Amniotic stem cell (primary cell): ENCODE measurements at regions not wholly inside any gene's neighbourhood (a gene's known extent, or its start where the extent isn't known, plus 50 kb on each side); places are given as distances from the start of the nearest gene placed in this dataset.

ENCODE experiments used
- DNase-seq: peaks from one replicate; lab custom pipeline; 2025; lab: John Stamatoyannopoulos, UW

DNA sequence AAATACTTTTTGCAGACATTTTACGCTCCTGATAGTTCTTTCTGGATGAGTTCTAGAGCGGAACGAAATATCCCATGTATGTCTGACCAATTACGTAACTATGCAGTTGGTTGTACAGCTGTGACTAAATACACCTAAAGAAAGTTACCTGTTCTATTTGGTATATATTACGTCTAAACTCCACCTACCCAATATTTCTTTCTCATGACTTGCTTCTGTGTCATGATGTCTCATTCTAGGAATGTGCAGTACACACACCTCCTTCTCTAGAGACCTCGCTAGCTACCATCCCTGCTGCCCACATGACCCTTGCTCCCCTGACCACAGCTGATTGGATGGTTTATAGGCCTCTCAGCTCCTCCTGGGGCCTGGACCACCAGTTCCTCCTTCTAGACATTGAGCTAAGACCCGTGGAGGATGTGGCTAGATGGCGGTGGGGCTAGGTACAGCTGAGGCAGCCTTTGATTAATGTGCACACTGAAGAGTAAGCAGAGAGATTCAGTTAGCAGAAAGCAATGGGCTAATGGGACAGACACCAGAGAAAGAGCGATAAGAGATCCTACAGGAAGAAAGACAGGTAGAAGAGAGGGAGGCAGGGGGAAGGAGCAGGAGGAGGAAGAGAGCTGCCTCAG lies 422.1 kb downstream of the COG6 start:
- no peak for DNase-seq

- no peak for DNase-seq
These were observed 424.3 kb downstream of the COG6 start for GRCh38 chr13:40079721-40080120.

- no peak for DNase-seq
These were observed 425.2 kb downstream of the COG6 start for GRCh38 chr13:40080676-40081075.

GRCh38 chr13:40082639-40083038 lies 427.2 kb downstream of the COG6 start:
- DNase-seq = no peak

- no peak for DNase-seq
These were observed 428.4 kb downstream of the COG6 start for GRCh38 chr13:40083841-40084240.

GRCh38 chr13:40084934-40085333 lies 429.5 kb downstream of the COG6 start:
- no peak for DNase-seq

GRCh38 chr13:40087091-40088002 lies 431.9 kb downstream of the COG6 start:
- DNase-seq = no peak

- DNase-seq = no peak
These were observed 438.6 kb downstream of the COG6 start for GRCh38 chr13:40094056-40094455.

GRCh38 chr13:40095695-40096356 lies 440.4 kb downstream of the COG6 start:
- DNase-seq = no peak

DNA sequence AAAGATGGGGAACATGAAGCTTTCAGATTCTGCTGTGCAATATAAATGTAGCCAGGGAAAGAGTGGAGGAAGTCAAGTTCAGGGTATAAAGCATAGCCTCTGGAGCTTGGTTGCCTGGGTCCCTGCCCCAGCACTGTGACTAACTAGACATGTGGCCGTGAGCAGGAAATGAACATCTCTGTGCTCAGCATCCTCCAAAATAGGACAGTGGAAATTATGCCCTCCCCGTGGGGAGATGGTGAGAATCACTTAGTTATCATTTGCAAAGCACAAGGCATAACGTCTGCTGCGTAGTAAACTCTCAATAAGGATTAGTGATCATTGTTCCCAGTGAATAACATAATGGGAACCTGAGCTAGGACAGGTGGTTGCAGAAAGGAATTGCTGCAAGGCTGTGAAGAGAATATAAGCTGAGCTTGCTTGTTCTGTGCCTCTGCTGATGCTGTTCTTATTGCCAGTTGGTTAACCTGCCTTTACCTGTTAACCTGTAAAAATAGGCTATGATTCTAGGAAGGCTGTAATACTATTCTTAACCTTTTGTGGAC lies 441.0 kb downstream of the COG6 start:
- no peak for DNase-seq

- no peak for DNase-seq
These were observed 442.8 kb downstream of the COG6 start for GRCh38 chr13:40098246-40098645.

DNA sequence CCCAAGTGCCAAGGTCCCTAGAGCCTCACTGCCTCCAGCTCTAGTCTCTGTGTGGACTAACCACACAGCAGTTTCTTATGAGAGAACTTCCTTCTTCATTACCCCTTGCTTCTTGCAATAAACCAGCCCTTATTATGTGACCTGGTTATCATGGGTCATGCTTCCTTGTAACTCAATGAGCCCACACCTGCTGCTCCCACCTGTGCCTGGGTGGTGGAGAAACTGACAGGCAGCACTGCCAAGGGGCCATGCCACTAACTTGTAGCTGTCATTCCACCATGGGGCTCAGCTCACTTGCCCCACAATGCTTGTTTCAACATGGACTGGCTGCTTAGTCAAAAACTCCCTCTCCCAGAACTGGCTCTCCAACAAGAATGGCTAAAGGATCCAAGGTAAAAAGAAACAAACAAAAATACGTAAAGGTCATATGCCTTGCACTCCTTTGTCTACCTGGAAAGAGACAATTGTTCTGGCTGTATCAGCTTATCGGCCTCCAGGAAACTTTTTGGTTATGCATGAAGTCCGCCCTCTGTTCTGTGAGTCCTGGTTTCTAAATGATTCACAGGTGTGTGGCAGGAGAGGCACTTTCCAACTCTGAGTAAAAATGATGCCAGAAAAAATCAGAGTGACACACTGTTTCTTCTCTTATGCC lies 446.4 kb downstream of the COG6 start:
- no peak for DNase-seq

DNA sequence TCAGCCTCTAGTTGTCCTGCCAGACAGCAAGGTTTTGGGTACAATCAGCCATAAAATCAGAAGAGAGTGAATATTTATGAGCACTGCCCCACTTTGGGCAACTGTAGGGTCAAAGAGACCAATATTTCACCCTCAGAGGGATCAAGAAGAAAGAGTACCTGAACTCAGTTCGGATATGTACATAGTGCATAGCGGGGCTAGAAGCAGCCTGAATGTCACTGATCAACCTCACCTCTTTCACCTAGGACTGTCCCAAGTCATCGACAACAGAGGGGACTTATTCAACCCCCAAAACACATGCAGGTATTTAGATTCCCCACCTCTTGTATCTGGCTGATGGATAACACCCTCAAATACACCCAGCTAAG lies 446.9 kb downstream of the COG6 start:
- no peak for DNase-seq

DNA sequence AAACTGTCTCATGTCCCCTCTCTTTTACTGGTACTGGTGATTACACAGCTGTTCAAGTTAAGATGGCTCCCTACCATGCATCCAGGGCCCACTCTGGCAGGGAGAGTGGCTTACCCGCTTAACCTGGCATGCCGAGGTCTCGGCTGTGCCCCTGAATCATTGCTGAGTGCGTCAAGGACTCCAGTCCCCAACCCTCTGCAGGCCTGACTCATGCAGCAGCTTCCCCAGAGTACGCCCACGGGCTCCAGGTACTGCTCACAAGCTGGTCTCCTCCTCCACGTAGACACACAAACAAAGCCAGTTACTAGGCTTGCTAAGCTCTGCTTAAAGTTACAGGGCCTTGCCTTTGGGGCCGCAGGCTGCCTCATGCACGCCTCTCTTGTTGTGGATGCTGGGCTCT lies 447.4 kb downstream of the COG6 start:
- DNase-seq = no peak

DNA sequence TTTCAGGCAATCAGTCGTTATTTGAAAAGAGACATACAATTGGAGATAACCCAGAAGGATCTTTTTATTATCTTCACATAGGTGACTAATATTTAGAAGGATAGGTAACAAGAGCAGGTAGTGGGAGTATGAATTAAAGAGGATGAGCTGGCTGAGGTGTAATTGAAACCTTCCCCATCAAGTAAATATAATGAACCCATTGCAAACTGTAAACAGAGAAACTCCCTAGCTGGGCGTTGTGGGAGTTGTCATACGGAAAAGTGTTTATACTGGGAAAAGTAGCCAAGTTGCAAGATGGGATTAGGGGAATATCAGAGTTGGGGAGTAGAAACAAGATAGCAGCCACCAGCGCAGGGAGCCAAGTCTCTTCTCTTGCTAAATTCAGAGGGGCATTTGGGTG lies 448.4 kb downstream of the COG6 start:
- no peak for DNase-seq

DNA sequence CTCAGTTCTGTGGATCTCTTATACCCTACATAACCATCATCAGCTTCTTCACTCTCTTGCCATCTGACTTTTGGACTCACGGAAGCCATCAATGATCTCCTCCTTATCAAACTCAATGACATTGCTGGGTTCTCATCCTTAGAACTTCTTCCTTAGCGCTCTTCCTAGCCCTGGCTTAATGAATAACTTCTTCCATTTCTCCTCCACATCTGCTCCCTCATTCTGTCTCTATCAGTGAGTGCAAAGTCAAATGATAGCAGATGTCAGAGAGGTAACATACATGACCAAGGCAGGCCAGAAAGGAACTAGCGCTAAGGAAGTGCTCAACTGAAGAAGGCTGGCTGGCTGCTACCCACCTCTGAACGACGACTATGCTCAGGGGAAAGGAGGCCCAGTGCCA lies 449.8 kb downstream of the COG6 start:
- DNase-seq = no peak

- DNase-seq = no peak
These were observed 453.9 kb downstream of the COG6 start for GRCh38 chr13:40109351-40109844.

DNA sequence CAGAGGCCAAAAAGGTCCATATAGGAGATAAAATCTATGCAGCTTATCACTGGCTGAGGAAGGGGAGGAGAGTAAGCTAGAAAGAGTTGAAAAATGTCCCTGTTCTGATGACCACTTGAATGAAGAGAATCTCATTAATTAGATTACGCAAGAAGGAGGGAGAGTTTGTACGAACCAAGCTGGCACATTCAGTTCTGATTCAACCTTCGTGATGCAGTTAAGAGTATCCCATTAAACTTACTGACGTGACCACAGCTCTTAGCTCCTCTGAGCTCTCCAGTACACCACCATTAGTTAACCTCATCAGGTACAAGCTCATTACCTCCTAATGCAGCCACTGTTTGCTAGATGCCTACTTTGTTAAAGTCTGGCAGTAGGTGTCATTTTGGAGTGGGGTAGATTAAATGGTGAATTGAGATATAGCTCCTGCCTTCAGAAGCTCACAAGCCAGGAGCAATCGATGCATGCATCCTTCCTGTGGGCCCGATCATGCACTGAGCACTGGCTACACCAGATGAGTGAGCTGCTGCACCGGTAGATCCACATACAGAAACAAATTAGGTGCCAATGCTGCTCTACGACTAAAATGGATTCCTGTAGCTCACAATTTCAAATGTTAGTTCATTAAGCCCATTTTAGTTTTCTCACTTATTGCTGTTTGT lies 458.3 kb downstream of the COG6 start:
- DNase-seq = no peak

DNA sequence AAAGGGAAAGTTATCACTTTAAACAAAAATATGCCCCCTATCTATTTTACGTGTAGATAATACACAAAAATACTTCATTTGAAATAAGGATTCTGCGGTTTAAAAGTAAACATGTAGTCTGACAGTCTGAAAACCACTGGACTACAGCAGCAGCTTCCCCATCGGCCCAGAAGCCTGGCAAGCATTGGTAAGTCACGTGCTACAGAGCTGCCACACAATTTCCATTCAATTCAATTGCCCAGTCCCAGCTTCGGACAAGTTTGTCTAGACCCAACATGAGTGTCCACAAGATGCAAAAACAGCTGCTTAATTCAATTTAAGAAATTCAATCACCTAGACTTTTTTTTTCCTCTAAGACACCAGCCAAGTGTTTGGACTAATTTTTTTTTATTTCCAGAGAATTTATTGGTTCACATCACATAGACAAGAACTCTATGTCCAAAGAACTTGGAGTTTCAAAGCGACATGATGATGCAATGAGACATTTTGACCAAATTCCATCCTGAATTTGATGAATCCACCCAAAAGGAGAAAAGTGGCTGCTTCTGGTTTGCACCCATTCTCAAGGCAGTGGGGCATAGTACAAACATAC lies 458.9 kb downstream of the COG6 start:
- DNase-seq = no peak

DNA sequence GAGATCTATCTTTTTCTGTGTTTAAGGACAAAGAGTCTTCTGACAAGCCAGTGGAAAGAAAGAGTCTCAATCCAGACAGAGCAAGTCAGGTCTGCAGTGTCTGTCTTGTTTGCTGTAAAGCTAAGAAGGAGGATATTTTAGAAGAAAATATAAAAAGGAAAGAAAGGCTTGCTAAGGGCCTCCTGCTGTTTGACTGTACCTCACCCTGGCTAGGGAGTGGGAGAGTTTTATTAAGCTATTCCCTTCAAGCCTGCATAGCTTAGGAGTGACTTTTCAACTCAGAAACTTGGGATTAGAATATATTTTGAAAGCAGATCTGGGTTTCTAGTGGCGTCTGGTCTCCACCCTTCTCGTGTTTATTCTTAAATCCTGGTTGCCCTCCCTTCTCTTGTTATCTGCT lies 460.0 kb downstream of the COG6 start:
- DNase-seq = no peak

DNA sequence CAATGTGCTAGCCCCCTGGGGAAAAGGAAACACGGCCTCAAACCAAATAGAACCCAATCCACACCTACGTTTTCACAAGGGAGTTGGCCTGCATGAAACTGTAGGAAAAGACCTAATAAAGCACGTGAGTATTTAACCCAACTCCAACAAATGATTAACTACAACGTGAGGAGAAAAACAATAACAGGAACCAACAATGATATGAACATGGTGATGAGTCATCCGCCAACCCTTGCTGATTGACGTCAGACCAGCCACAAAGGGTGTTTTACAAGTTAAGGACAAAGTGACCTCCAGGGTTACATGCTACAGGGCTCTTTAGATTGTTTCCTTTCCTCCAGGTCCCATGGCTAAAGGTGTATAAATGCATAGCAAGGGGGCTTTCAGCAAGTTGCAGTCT lies 460.5 kb downstream of the COG6 start:
- DNase-seq = no peak
